Left lung (tissue), 4 donors: ENCODE measurements at regions not wholly inside any gene's neighbourhood (a gene's known extent, or its start where the extent isn't known, plus 50 kb on each side); places are given as distances from the start of the nearest gene placed in this dataset.
A peak's percentile ranks its signal among the peaks of the same experiment; 100 is the strongest.
"Not testable (repeated sequence)": the region's sequence is repeated elsewhere in the genome, so short reads cannot be mapped to it uniquely, and the experiment has no call there.

Source experiments
- ATAC-seq: fragments of 200-7000 bp; cut with Tn5 transposase; one replicate; pipeline ENCODE4 v1.9.1; 2020; ENCODE audit warnings: moderate library complexity
- DNase-seq, 4 donors: peaks; one replicate each; pipeline ENCODE4 v3.0.0-alpha.2; 2013 to 2020
- H3K27ac ChIP-seq, 2 donors: fragments of 200-600 bp; sonication (generic) in 1 of 2; one replicate each; pipeline versions ENCODE4 v1.5.0 to v1.8.0; 2020 to 2021
- H3K27me3 ChIP-seq, 2 donors: fragments of 200-600 bp; sonication (generic) in 1 of 2; one replicate each; pipeline versions ENCODE4 v1.5.0 to v1.8.0; 2020 to 2021
- H3K36me3 ChIP-seq, 2 donors: fragments of 200-600 bp; sonication (generic) in 1 of 2; one replicate each; pipeline versions ENCODE4 v1.5.0 to v1.8.0; 2020 to 2021
- H3K4me1 ChIP-seq, 2 donors: fragments of 200-600 bp; one replicate each; pipeline ENCODE4 v1.8.0; 2021
- H3K4me3 ChIP-seq, 2 donors: fragments of 200-600 bp; sonication (generic) in 1 of 2; one replicate each; pipeline versions ENCODE4 v1.5.0 to v1.8.0; 2020 to 2021; ENCODE audit warnings: mild to moderate bottlenecking in 1 of 2
- H3K9me3 ChIP-seq, 2 donors: fragments of 200-600 bp; sonication (generic) in 1 of 2; one replicate each; pipeline versions ENCODE4 v1.5.0 to v1.8.0; 2020 to 2021
- CTCF ChIP-seq, 2 donors: fragments of 200-600 bp; sonication (generic) in 1 of 2; IDR thresholded peaks; one replicate each; pipeline versions ENCODE4 v1.5.0 to v1.8.0; 2021; ENCODE audit warnings: antibody characterized with exemption in 2 of 2
- intact Hi-C, 2 donors: fragments of 100-400 bp; cut with DNase I; formaldehyde crosslinking; loops; one replicate each; pipeline versions ENCODE4 v1.11.2 to v1.14.2; 2022
- donor health status: DM: no; HTN: yes; CAD: no.
- donor health status: DM: no; HTN: no; CAD: no.

- no peak overlapping the region for H3K27ac ChIP-seq
- peaks cover 0 to 12% of the 10 kb centered on the region in 2 donors for H3K9me3 ChIP-seq
- DNase-seq (no peak), ATAC-seq (no peak)
- intact Hi-C loops = no loop called here
- peaks cover 0 to 48% of the 10 kb centered on the region in 2 donors for H3K27me3 ChIP-seq
- no peak overlapping the region for H3K4me3 ChIP-seq
- no peak for TF ChIP-seq CTCF (IDR thresholded peaks at IDR 0.05)
- H3K4me1 ChIP-seq = no peaks in the 10 kb centered on the region
- H3K36me3 ChIP-seq = no peaks in the 10 kb centered on the region
These were observed 188.0 kb downstream of the RTP5 start for GRCh38 chr2:242057379-242058040.

GRCh38 chr2:242058116-242058680, 188.7 kb downstream of the RTP5 start:
- TF ChIP-seq CTCF (IDR thresholded peaks at IDR 0.05) = no peak
- Histone ChIP-seq H3K36me3 (no peaks in the 10 kb centered on the region), H3K4me3 (no peak overlapping the region), H3K27me3 (peaks cover 0 to 48% of the 10 kb centered on the region in 2 donors), H3K9me3 (peaks cover 0 to 12% of the 10 kb centered on the region in 2 donors), H3K4me1 (no peaks in the 10 kb centered on the region), H3K27ac (no peak overlapping the region)
- no peak for ATAC-seq
- intact Hi-C loops = no loop called here
- DNase-seq = no peak

GRCh38 chr2:242059566-242059965, 190.0 kb downstream of the RTP5 start:
- TF ChIP-seq CTCF (IDR thresholded peaks at IDR 0.05) = no peak
- Histone ChIP-seq H3K27me3 (peaks cover 0 to 45% of the 10 kb centered on the region in 2 donors), H3K4me3 (no peak overlapping the region), H3K36me3 (no peaks in the 10 kb centered on the region), H3K9me3 (peaks cover 0 to 12% of the 10 kb centered on the region in 2 donors), H3K4me1 (no peaks in the 10 kb centered on the region), H3K27ac (no peak overlapping the region)
- DNase-seq = no peak
- intact Hi-C loops = no loop called here
- ATAC-seq = no peak

- intact Hi-C loops = no loop called here
- ATAC-seq (no peak), DNase-seq (peak in 1 of 4 donors; percentile 4)
- H3K27ac ChIP-seq = no peak overlapping the region
- no peaks in the 10 kb centered on the region for H3K36me3 ChIP-seq
- peaks cover 0 to 42% of the 10 kb centered on the region in 2 donors for H3K27me3 ChIP-seq
- peaks cover 0 to 12% of the 10 kb centered on the region in 2 donors for H3K9me3 ChIP-seq
- H3K4me3 ChIP-seq = no peak overlapping the region
- no peak for TF ChIP-seq CTCF (IDR thresholded peaks at IDR 0.05)
- no peaks in the 10 kb centered on the region for H3K4me1 ChIP-seq
These were observed 190.8 kb downstream of the RTP5 start for GRCh38 chr2:242060212-242060835.

GRCh38 chr2:242061930-242062329, 192.4 kb downstream of the RTP5 start:
- peaks cover 0 to 26% of the 10 kb centered on the region in 2 donors for H3K27me3 ChIP-seq
- H3K27ac ChIP-seq, DNase-seq, intact Hi-C loops, H3K4me1 ChIP-seq, ATAC-seq, H3K36me3 ChIP-seq, H3K4me3 ChIP-seq: not testable (repeated sequence)
- peaks cover 0 to 12% of the 10 kb centered on the region in 2 donors for H3K9me3 ChIP-seq
